HCT116 (cell line): ENCODE measurements at regions not wholly inside any gene's neighbourhood (a gene's known extent, or its start where the extent isn't known, plus 50 kb on each side); places are given as distances from the start of the nearest gene placed in this dataset.

Experiments used
- ATAC-seq: fragments of 200-7000 bp; cut with Tn5 transposase; 2 replicates; pipeline ENCODE4 v1.9.1; 2020; ENCODE audit warnings: mild to moderate bottlenecking, moderate library complexity
- BruUV-seq: library from RNA; stranded (reverse); fragments of 400-500 nt; replicated peaks from 2 replicates; lab custom pipeline; 2021; lab: Mats Ljungman, UMichigan
- CTCF ChIA-PET: fragments of 300-600 bp; sonication (Branson Sonifier 250); formaldehyde crosslinking; loops from one replicate; lab custom pipeline; 2021; ENCODE audit warnings: antibody characterized with exemption; lab: Charles Lee
- POLR2A ChIA-PET: fragments of 300-600, 350-600 bp; sonication (Branson Sonifier 250); formaldehyde crosslinking; loops from one replicate; lab custom pipeline; 2021; ENCODE audit warnings: antibody characterized with exemption; lab: Charles Lee
- RAD21 ChIA-PET, 2 experiments: fragments of 300-600 bp; sonication (Branson Sonifier 250); formaldehyde crosslinking; loops; one replicate each; lab custom pipeline; 2023; ENCODE audit warnings: low total read pairs in 2 of 2; ENCODE audit not compliant: uncharacterized antibody in 2 of 2, unreplicated experiment in 2 of 2, low non-redundant PET in 1 of 2; lab: Charles Lee
- DNase-seq: peaks from one replicate; pipeline ENCODE4 v3.0.0-alpha.2; 2010; ENCODE audit warnings: low read depth, low spot score
- H2AFZ ChIP-seq: fragments of 200-600 bp; shearing (Covaris generic), sonication (generic); 2 replicates; pipeline ENCODE4 v1.6.1; 2017; ENCODE audit warnings: low read depth, mixed run types, mixed read lengths, antibody characterized with exemption, low read length; ENCODE audit not compliant: poor library complexity, severe bottlenecking
- H3K27ac ChIP-seq: 2 replicates; pipeline ENCODE4 v1.5.1; 2012; ENCODE audit warnings: low read depth, low read length
- H3K27me3 ChIP-seq: fragments of 200-600 bp; sonication (generic); 2 replicates; pipeline ENCODE4 v1.6.1; 2016; ENCODE audit warnings: mixed run types, low read length, mixed read lengths; ENCODE audit not compliant: insufficient read depth
- H3K36me3 ChIP-seq, 2 experiments: fragments of 200-500 bp in 1 of 2; fragments of 200-600 bp in 1 of 2; sonication (Bioruptor generic) in 1 of 2; sonication (generic) in 1 of 2; 2 replicates each; pipeline versions ENCODE4 v1.5.1 to v1.6.1; 2014 to 2016; ENCODE audit warnings: low read length in 2 of 2, inconsistent platforms in 1 of 2, mixed read lengths in 1 of 2, mixed run types in 1 of 2; ENCODE audit not compliant: insufficient read depth in 2 of 2, control insufficient read depth in 1 of 2
- H3K4me1 ChIP-seq, 2 experiments: fragments of 200-600 bp in 1 of 2; sonication (generic) in 1 of 2; 2 replicates each; pipeline versions ENCODE4 v1.5.1 to v1.6.1; 2012 to 2017; ENCODE audit warnings: low read length in 2 of 2, inconsistent platforms in 1 of 2, mild to moderate bottlenecking in 1 of 2, mixed read lengths in 1 of 2, mixed run types in 1 of 2, moderate library complexity in 1 of 2; ENCODE audit not compliant: insufficient read depth in 2 of 2, control insufficient read depth in 1 of 2
- H3K4me2 ChIP-seq: fragments of 200-600 bp; sonication (generic); 2 replicates; pipeline ENCODE4 v1.6.1; 2017; ENCODE audit warnings: mixed run types, low read length, mixed read lengths
- H3K4me3 ChIP-seq, 2 experiments: fragments of 200-600 bp in 1 of 2; sonication (generic) in 1 of 2; replicated peaks in 1 of 2; 2 replicates each; pipeline ENCODE4 v1.5.1; 2011 to 2016; ENCODE audit warnings: low read length in 2 of 2, control low read depth in 1 of 2, low read depth in 1 of 2, mild to moderate bottlenecking in 1 of 2, mixed read lengths in 1 of 2, mixed run types in 1 of 2
- H3K79me2 ChIP-seq: fragments of 200-600 bp; sonication (generic); 2 replicates; pipeline ENCODE4 v1.6.1; 2017; ENCODE audit warnings: mild to moderate bottlenecking, mixed run types, low read length, moderate library complexity, mixed read lengths; ENCODE audit not compliant: insufficient read depth
- H3K9ac ChIP-seq: fragments of 200-600 bp; sonication (generic); 2 replicates; pipeline ENCODE4 v1.6.1; 2016; ENCODE audit warnings: low read length, mixed read lengths
- H3K9me2 ChIP-seq: fragments of 200-600 bp; sonication (generic), shearing (Covaris generic); 2 replicates; pipeline ENCODE4 v1.6.1; 2017; ENCODE audit warnings: mixed run types, mild to moderate bottlenecking, moderate library complexity; ENCODE audit not compliant: insufficient read depth
- H3K9me3 ChIP-seq, 2 experiments: fragments of 200-500 bp in 1 of 2; fragments of 200-600 bp in 1 of 2; sonication (Bioruptor generic) in 1 of 2; sonication (generic) in 1 of 2; 2 replicates each; pipeline ENCODE4 v1.6.1; 2014 to 2017; ENCODE audit warnings: low read length in 2 of 2, mixed read lengths in 2 of 2, inconsistent platforms in 1 of 2, low read depth in 1 of 2, mild to moderate bottlenecking in 1 of 2, mixed run types in 1 of 2, moderate library complexity in 1 of 2; ENCODE audit not compliant: control insufficient read depth in 1 of 2, insufficient read depth in 1 of 2
- H4K20me1 ChIP-seq: fragments of 200-600 bp; sonication (generic), shearing (Covaris generic); 2 replicates; pipeline ENCODE4 v1.6.1; 2017; ENCODE audit warnings: mixed run types, mild to moderate bottlenecking, moderate library complexity; ENCODE audit not compliant: insufficient read depth
- CEBPB ChIP-seq: IDR thresholded peaks from 2 replicates; pipeline ENCODE4 v1.6.1; 2012; ENCODE audit warnings: low read depth
- EGR1 ChIP-seq: IDR thresholded peaks from 2 replicates; pipeline ENCODE4 v1.6.1; 2012; ENCODE audit warnings: low read depth
- EZH2 ChIP-seq: fragments of 200-600 bp; sonication (generic); IDR thresholded peaks from 2 replicates; pipeline ENCODE4 v1.6.1; 2017; ENCODE audit warnings: antibody characterized with exemption, mixed run types
- EZH2phosphoT487 ChIP-seq: fragments of 200-600 bp; IDR thresholded peaks from 2 replicates; pipeline ENCODE4 v1.6.1; 2018; ENCODE audit warnings: antibody characterized with exemption, borderline replicate concordance
- FOSL1 ChIP-seq: IDR thresholded peaks from 2 replicates; pipeline ENCODE4 v1.6.1; 2012; ENCODE audit warnings: low read depth
- JUND ChIP-seq: IDR thresholded peaks from 2 replicates; pipeline ENCODE4 v1.6.1; 2012
- TCF7L2 ChIP-seq: IDR thresholded peaks from 2 replicates; pipeline ENCODE4 v1.7.0; 2011; ENCODE audit warnings: borderline replicate concordance, inconsistent platforms; ENCODE audit not compliant: insufficient read depth, insufficient read length; ENCODE audit errors: extremely low read depth
- YY1 ChIP-seq: IDR thresholded peaks from 2 replicates; pipeline ENCODE4 v1.6.1; 2011; ENCODE audit warnings: low read length, low read depth, moderate library complexity, mild to moderate bottlenecking; ENCODE audit not compliant: insufficient replicate concordance; ENCODE audit errors: extremely low read depth
- ZFX ChIP-seq: fragments of 450-650 bp; IDR thresholded peaks from 2 replicates; pipeline ENCODE4 v1.6.1; 2017
- intact Hi-C: fragments of 100-400 bp; cut with micrococcal nuclease; formaldehyde crosslinking; loops from 2 replicates; pipeline ENCODE4 v1.10.0; 2022
- TF ChIP-seq, protein P1 (sequence below): IDR thresholded peaks from 2 replicates; pipeline ENCODE4 v1.6.1; 2012
- TF ChIP-seq, protein P2 (sequence below): IDR thresholded peaks from 2 replicates; pipeline ENCODE4 v1.6.1; 2012
- TF ChIP-seq, protein P3 (sequence below), 3 experiments: fragments of 200-600 bp in 1 of 3; sonication (generic) in 1 of 3; IDR thresholded peaks in 2 of 3; conservative IDR thresholded peaks in 1 of 3; 2 replicates each; pipeline ENCODE4 v1.5.1; 2012 to 2017; ENCODE audit warnings: low read depth in 2 of 3, low read length in 2 of 3, antibody characterized with exemption in 1 of 3, borderline replicate concordance in 1 of 3, control low read depth in 1 of 3, mild to moderate bottlenecking in 1 of 3, mixed read lengths in 1 of 3, mixed run types in 1 of 3, moderate library complexity in 1 of 3; ENCODE audit not compliant: insufficient read depth in 1 of 3
- TF ChIP-seq, protein P4 (sequence below): IDR thresholded peaks from 2 replicates; pipeline ENCODE4 v1.6.1; 2011; ENCODE audit warnings: mild to moderate bottlenecking, low read length, moderate library complexity; ENCODE audit not compliant: insufficient replicate concordance; ENCODE audit errors: extremely low read depth

DNA sequence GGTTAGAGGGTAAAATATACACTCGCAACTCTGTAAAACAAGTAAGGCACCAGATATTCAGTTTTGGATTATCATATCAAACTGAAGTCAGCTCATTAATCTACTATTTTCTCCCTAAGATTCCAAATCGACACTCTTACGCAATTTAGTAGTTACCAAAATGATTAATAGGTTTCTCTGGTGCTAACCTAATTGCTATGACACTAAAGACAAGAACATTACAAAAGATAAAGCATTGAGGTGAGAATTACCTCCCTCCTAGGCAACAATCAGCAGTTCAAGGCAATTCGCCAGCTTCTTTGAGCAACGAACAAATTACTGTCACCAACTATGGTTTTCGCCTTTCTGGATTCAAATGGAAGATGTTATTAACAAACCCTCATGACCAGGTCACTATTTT lies 1305.0 kb downstream of the ROBO2 start:
- DNase-seq (no peak), ATAC-seq (no peak)
- no peak overlapping the region for H3K9ac ChIP-seq
- no TSS peak for BruUV-seq
- H3K4me1 ChIP-seq: no peaks in the 10 kb centered on the region
- H4K20me1 ChIP-seq: no peaks in the 10 kb centered on the region
- TF ChIP-seq, protein P1, sequence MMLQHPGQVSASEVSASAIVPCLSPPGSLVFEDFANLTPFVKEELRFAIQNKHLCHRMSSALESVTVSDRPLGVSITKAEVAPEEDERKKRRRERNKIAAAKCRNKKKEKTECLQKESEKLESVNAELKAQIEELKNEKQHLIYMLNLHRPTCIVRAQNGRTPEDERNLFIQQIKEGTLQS: no peak
- TF ChIP-seq, protein P2, sequence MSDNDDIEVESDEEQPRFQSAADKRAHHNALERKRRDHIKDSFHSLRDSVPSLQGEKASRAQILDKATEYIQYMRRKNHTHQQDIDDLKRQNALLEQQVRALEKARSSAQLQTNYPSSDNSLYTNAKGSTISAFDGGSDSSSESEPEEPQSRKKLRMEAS: no peak
- no peaks in the 10 kb centered on the region for H3K36me3 ChIP-seq
- no peaks in the 10 kb centered on the region for H3K27me3 ChIP-seq
- ChIA-PET RAD21 (no interaction called here), CTCF (no interaction called here), POLR2A (no interaction called here)
- H3K9me2 ChIP-seq: no peaks in the 10 kb centered on the region
- no peaks in the 10 kb centered on the region for H3K79me2 ChIP-seq
- intact Hi-C loops: no loop called here
- H3K9me3 ChIP-seq: peaks cover 5 to 18% of the 10 kb centered on the region in 2 experiments; a peak in 2 of 4 replicates
- H3K4me3 ChIP-seq: no peak overlapping the region
- H2AFZ ChIP-seq: no peak overlapping the region
- no peak overlapping the region for H3K4me2 ChIP-seq
- no peak overlapping the region for H3K27ac ChIP-seq

DNA sequence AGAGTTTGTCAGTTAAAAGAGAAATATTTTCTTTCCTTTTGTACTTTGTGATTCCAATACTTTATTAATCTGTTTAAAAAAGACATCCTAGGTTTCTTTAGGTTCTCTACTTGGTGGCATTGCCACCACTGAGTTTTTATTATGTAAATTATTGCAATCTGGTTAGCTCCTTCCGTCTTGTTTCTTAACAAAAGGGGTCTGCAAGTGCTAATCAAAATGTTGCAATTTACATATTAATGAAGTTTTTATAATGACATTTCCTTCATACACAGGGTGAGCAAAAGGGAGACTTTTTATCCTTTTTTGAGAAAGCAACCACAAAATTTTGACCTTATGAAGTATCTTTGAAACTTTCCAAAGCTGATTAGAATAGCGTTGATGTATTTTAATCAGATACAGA lies 1307.3 kb downstream of the ROBO2 start:
- no peak overlapping the region for H3K27ac ChIP-seq
- RAD21 ChIA-PET: no interaction called here

More for the DNA sequence above, 1307.3 kb downstream of the ROBO2 start:
- H3K4me3 ChIP-seq: no peak overlapping the region
- no peak overlapping the region for H3K9ac ChIP-seq
- H4K20me1 ChIP-seq: no peaks in the 10 kb centered on the region
- intact Hi-C loops: no loop called here
- CTCF ChIA-PET: no interaction called here
- TF ChIP-seq EGR1 (no peak), FOSL1 (no peak), TCF7L2 (no peak), EZH2 (no peak), EZH2phosphoT487 (no peak), CEBPB (no peak), JUND (no peak), ZFX (no peak), YY1 (no peak)
- TF ChIP-seq, protein P3, sequence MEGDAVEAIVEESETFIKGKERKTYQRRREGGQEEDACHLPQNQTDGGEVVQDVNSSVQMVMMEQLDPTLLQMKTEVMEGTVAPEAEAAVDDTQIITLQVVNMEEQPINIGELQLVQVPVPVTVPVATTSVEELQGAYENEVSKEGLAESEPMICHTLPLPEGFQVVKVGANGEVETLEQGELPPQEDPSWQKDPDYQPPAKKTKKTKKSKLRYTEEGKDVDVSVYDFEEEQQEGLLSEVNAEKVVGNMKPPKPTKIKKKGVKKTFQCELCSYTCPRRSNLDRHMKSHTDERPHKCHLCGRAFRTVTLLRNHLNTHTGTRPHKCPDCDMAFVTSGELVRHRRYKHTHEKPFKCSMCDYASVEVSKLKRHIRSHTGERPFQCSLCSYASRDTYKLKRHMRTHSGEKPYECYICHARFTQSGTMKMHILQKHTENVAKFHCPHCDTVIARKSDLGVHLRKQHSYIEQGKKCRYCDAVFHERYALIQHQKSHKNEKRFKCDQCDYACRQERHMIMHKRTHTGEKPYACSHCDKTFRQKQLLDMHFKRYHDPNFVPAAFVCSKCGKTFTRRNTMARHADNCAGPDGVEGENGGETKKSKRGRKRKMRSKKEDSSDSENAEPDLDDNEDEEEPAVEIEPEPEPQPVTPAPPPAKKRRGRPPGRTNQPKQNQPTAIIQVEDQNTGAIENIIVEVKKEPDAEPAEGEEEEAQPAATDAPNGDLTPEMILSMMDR (IDR thresholded peaks at IDR 0.05 in 2 of 3, conservative IDR thresholded peaks at IDR 0.05 in 1 of 3; ENCODE audit: borderline replicate concordance in 1 of 3, insufficient read depth in 1 of 3, low read depth in 2 of 3, low read length in 2 of 3): no peak
- TF ChIP-seq, protein P4, sequence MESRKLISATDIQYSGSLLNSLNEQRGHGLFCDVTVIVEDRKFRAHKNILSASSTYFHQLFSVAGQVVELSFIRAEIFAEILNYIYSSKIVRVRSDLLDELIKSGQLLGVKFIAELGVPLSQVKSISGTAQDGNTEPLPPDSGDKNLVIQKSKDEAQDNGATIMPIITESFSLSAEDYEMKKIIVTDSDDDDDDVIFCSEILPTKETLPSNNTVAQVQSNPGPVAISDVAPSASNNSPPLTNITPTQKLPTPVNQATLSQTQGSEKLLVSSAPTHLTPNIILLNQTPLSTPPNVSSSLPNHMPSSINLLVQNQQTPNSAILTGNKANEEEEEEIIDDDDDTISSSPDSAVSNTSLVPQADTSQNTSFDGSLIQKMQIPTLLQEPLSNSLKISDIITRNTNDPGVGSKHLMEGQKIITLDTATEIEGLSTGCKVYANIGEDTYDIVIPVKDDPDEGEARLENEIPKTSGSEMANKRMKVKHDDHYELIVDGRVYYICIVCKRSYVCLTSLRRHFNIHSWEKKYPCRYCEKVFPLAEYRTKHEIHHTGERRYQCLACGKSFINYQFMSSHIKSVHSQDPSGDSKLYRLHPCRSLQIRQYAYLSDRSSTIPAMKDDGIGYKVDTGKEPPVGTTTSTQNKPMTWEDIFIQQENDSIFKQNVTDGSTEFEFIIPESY: no peak
- TF ChIP-seq, protein P1: no peak
- POLR2A ChIA-PET: no interaction called here
- DNase-seq (no peak), ATAC-seq (no peak)
- peaks cover 5 to 22% of the 10 kb centered on the region in 2 experiments; a peak in 3 of 4 replicates for H3K9me3 ChIP-seq
- H3K79me2 ChIP-seq: no peaks in the 10 kb centered on the region
- no peaks in the 10 kb centered on the region for H3K9me2 ChIP-seq
- no peak overlapping the region for H3K4me2 ChIP-seq
- no peaks in the 10 kb centered on the region for H3K27me3 ChIP-seq
- no peak overlapping the region for H2AFZ ChIP-seq
- no peaks in the 10 kb centered on the region for H3K4me1 ChIP-seq
- no peaks in the 10 kb centered on the region for H3K36me3 ChIP-seq
- BruUV-seq: no TSS peak
